Endothelial cell of umbilical vein (primary cell): ENCODE measurements at regions not wholly inside any gene's neighbourhood (a gene's known extent, or its start where the extent isn't known, plus 50 kb on each side); places are given as distances from the start of the nearest gene placed in this dataset.

Source experiments
- BruUV-seq: library from RNA; stranded (reverse); fragments of 400-500 nt; replicated peaks from 2 replicates; lab custom pipeline; 2021; lab: Mats Ljungman, UMichigan
- CTCF ChIA-PET: fragments of 300-600, 350-600 bp; sonication (Branson Sonifier 250); formaldehyde crosslinking; loops from one replicate; lab custom pipeline; 2021; ENCODE audit warnings: antibody characterized with exemption, inconsistent platforms; lab: Charles Lee
- POLR2A ChIA-PET: fragments of 300-600, 350-600 bp; sonication (Branson Sonifier 250); formaldehyde crosslinking; loops from one replicate; lab custom pipeline; 2021; ENCODE audit warnings: antibody characterized with exemption, inconsistent platforms; lab: Charles Lee
- DNase-seq: peaks from one replicate; pipeline ENCODE4 v3.0.0-alpha.2; 2011; ENCODE audit warnings: low read depth, low spot score
- FAIRE-seq: peaks from 2 replicates; lab custom pipeline; 2011; peaks lifted over from hg19 to GRCh38; lab: Jason Lieb, UNC
- H2AFZ ChIP-seq: 2 replicates; pipeline ENCODE4 v1.6.0; 2012; ENCODE audit warnings: low read depth, low read length, control low read depth, inconsistent platforms
- H3K27ac ChIP-seq: 2 replicates; pipeline ENCODE4 v1.5.1; 2011; ENCODE audit warnings: low read depth, mild to moderate bottlenecking, control low read depth, low read length, moderate library complexity; ENCODE audit not compliant: insufficient read depth
- H3K27me3 ChIP-seq, 2 experiments: 2 replicates each; pipeline versions ENCODE4 v1.6.0 to v1.6.1; 2011; ENCODE audit warnings: low read length in 2 of 2, mixed read lengths in 1 of 2; ENCODE audit not compliant: control insufficient read depth in 2 of 2, insufficient read depth in 2 of 2
- H3K36me3 ChIP-seq, 2 experiments: 2 replicates in 1 of 2; 3 replicates in 1 of 2; pipeline ENCODE4 v1.5.1; 2011; ENCODE audit warnings: low read length in 2 of 2, mild to moderate bottlenecking in 1 of 2, moderate library complexity in 1 of 2; ENCODE audit not compliant: control insufficient read depth in 2 of 2, insufficient read depth in 2 of 2; ENCODE audit errors: extremely low read depth in 1 of 2
- H3K4me1 ChIP-seq: 3 replicates; pipeline ENCODE4 v1.5.1; 2011; ENCODE audit warnings: mild to moderate bottlenecking, low read length; ENCODE audit not compliant: control insufficient read depth, insufficient read depth; ENCODE audit errors: extremely low read depth
- H3K4me2 ChIP-seq: 2 replicates; pipeline ENCODE4 v1.6.1; 2011; ENCODE audit warnings: low read length, control low read depth, mixed read lengths; ENCODE audit not compliant: insufficient read depth
- H3K4me3 ChIP-seq, 3 experiments: fragments of 200-600 bp in 1 of 3; sonication (generic), shearing (Covaris generic) in 1 of 3; replicated peaks in 1 of 3; 2 replicates each; pipeline ENCODE4 v1.5.1; 2011 to 2016; ENCODE audit warnings: control low read depth in 3 of 3, low read length in 3 of 3, mild to moderate bottlenecking in 2 of 3, inconsistent platforms in 1 of 3, low read depth in 1 of 3, moderate library complexity in 1 of 3; ENCODE audit not compliant: insufficient read depth in 1 of 3
- H3K79me2 ChIP-seq: 2 replicates; pipeline ENCODE4 v1.6.0; 2012; ENCODE audit warnings: low read length, inconsistent platforms; ENCODE audit not compliant: control insufficient read depth, insufficient read depth
- H3K9ac ChIP-seq: replicated peaks from 2 replicates; pipeline ENCODE3; 2011; ENCODE audit warnings: low read length, control low read depth; ENCODE audit not compliant: insufficient read depth; ENCODE audit errors: extremely low read depth
- H3K9me1 ChIP-seq: replicated peaks from 3 replicates; pipeline ENCODE4 v1.6.0; 2011; ENCODE audit warnings: mild to moderate bottlenecking, low read length; ENCODE audit not compliant: control insufficient read depth, insufficient read depth; ENCODE audit errors: extremely low read depth
- H3K9me3 ChIP-seq: replicated peaks from 2 replicates; pipeline ENCODE4 v1.5.1; 2012; ENCODE audit warnings: low read length, inconsistent platforms; ENCODE audit not compliant: control insufficient read depth, insufficient read depth
- H4K20me1 ChIP-seq: replicated peaks from 2 replicates; pipeline ENCODE3; 2011; ENCODE audit warnings: mild to moderate bottlenecking, low read length; ENCODE audit not compliant: control insufficient read depth, insufficient read depth; ENCODE audit errors: extremely low read depth
- CTCF ChIP-seq, 2 donors: IDR thresholded peaks; 1 replicate in 1 of 2; 2 replicates in 1 of 2; pipeline ENCODE4 v1.5.1; 2011; ENCODE audit warnings: low read length in 2 of 2, mild to moderate bottlenecking in 2 of 2, moderate library complexity in 2 of 2, control low read depth in 1 of 2, inconsistent platforms in 1 of 2, low read depth in 1 of 2; ENCODE audit not compliant: insufficient read depth in 1 of 2; ENCODE audit errors: extremely low read depth in 1 of 2
- EZH2 ChIP-seq: IDR thresholded peaks from 2 replicates; pipeline ENCODE4 v1.6.1; 2012; ENCODE audit warnings: borderline replicate concordance, low read depth, mild to moderate bottlenecking, moderate library complexity, low read length, inconsistent platforms; ENCODE audit not compliant: severe bottlenecking
- FOS ChIP-seq: IDR thresholded peaks from 2 replicates; pipeline ENCODE4 v1.6.1; 2011; ENCODE audit warnings: mild to moderate bottlenecking, low read length, moderate library complexity, borderline replicate concordance; ENCODE audit not compliant: insufficient read depth
- GATA2 ChIP-seq: IDR thresholded peaks from 2 replicates; pipeline ENCODE4 v1.7.0; 2011; ENCODE audit warnings: low read depth, mild to moderate bottlenecking, moderate library complexity, mixed read lengths, low read length; ENCODE audit not compliant: insufficient read length, insufficient read depth
- JUN ChIP-seq: IDR thresholded peaks from 2 replicates; pipeline ENCODE4 v1.6.1; 2011; ENCODE audit warnings: borderline replicate concordance, low read depth; ENCODE audit not compliant: insufficient read length, insufficient read depth
- MYC ChIP-seq: IDR thresholded peaks from one replicate; pipeline ENCODE4 v1.6.1; 2011; ENCODE audit warnings: mild to moderate bottlenecking, low read depth, low read length
- POLR2A ChIP-seq: IDR thresholded peaks from 2 replicates; pipeline ENCODE4 v1.6.1; 2012; ENCODE audit warnings: low read depth, mild to moderate bottlenecking, control low read depth, low read length
- POLR2AphosphoS5 ChIP-seq: IDR thresholded peaks from 2 replicates; pipeline ENCODE4 v1.6.1; 2012; ENCODE audit warnings: low read depth, mild to moderate bottlenecking, control low read depth, low read length, moderate library complexity; ENCODE audit not compliant: insufficient read depth
- dilution Hi-C: fragments of 300-500 bp; cut with MboI; formaldehyde crosslinking; loops from one replicate; pipeline ENCODE4 v1.15.0; 2019; ENCODE audit warnings: low sequenced_read_pairs; ENCODE audit not compliant: extremely low pct_ligation_motif_present
- intact Hi-C: fragments of 100-400 bp; cut with micrococcal nuclease; formaldehyde crosslinking; loops from one replicate; pipeline ENCODE4 v1.10.0; 2022
- TF ChIP-seq, protein P1 (sequence below): IDR thresholded peaks from 2 replicates; pipeline ENCODE4 v1.6.1; 2011; ENCODE audit not compliant: insufficient read depth, insufficient read length

- intact Hi-C loops (no loop called here), dilution Hi-C loops (no loop called here)
- ChIA-PET POLR2A (no interaction called here), CTCF (no interaction called here)
- FAIRE-seq (no peak), DNase-seq (no peak)
- H3K4me2 ChIP-seq: no peak overlapping the region
- H3K36me3 ChIP-seq: no peaks in the 10 kb centered on the region
- no peaks in the 10 kb centered on the region for H3K9me1 ChIP-seq
- H3K9ac ChIP-seq: no peak overlapping the region
- H3K4me3 ChIP-seq: no peak overlapping the region
- TF ChIP-seq FOS (no peak), MYC (no peak), JUN (no peak), EZH2 (no peak), GATA2 (no peak), CTCF (IDR thresholded peaks at IDR 0.05; ENCODE audit: extremely low read depth in 1 of 2, insufficient read depth in 1 of 2, low read depth in 1 of 2, low read length in 2 of 2) (no peak), POLR2A (no peak), POLR2AphosphoS5 (no peak)
- TF ChIP-seq, protein P1, sequence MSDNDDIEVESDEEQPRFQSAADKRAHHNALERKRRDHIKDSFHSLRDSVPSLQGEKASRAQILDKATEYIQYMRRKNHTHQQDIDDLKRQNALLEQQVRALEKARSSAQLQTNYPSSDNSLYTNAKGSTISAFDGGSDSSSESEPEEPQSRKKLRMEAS: no peak
- no peaks in the 10 kb centered on the region for H3K79me2 ChIP-seq
- H3K27ac ChIP-seq: no peak overlapping the region
- H3K9me3 ChIP-seq: no peaks in the 10 kb centered on the region
- no peak overlapping the region for H2AFZ ChIP-seq
- no peaks in the 10 kb centered on the region for H3K4me1 ChIP-seq
- H4K20me1 ChIP-seq: no peaks in the 10 kb centered on the region
- BruUV-seq: no TSS peak
- peaks cover 0 to 5% of the 10 kb centered on the region in 2 experiments for H3K27me3 ChIP-seq
These were observed 84.6 kb upstream of the SPTBN1 start for GRCh38 chr2:54371460-54372065.
